ENCODE measurements at regions not wholly inside any gene's neighbourhood (a gene's known extent, or its start where the extent isn't known, plus 50 kb on each side); places are given as distances from the start of the nearest gene placed in this dataset.

DNA sequence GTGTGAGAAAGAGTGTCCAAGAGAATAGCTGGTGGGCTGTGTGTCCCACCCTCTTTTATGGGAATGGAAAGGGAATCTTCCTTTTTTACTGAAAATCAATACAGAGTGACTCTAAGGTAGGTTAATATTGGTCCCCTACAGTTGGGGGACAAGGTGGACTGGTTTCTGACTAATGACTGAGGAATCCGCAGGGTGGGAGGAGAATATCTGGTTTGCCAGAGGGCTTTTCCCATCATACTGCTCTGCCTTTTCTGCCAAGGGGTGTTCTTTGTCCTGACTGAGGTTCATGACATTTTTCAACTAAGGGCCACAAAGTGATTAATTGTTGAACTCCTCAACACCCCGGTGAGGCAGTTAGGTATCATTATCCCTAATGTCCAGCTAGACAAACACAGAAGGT lies 261.6 kb downstream of the SPATA18 start:
- TF ChIP-seq CTCF (IDR thresholded peaks at IDR 0.05; ENCODE audit: insufficient read depth, low read length, poor library complexity, severe bottlenecking), result no peak
- no peak for DNase-seq (ENCODE audit: low read depth)
- Histone ChIP-seq H3K36me3 (ENCODE audit: control insufficient read depth, insufficient read depth, low read length) (no peaks in the 10 kb centered on the region), H3K4me3 (ENCODE audit: low read depth, low read length) (no peak overlapping the region), H3K27me3 (ENCODE audit: control insufficient read depth, insufficient read depth, low read length) (no peaks in the 10 kb centered on the region)

DNA sequence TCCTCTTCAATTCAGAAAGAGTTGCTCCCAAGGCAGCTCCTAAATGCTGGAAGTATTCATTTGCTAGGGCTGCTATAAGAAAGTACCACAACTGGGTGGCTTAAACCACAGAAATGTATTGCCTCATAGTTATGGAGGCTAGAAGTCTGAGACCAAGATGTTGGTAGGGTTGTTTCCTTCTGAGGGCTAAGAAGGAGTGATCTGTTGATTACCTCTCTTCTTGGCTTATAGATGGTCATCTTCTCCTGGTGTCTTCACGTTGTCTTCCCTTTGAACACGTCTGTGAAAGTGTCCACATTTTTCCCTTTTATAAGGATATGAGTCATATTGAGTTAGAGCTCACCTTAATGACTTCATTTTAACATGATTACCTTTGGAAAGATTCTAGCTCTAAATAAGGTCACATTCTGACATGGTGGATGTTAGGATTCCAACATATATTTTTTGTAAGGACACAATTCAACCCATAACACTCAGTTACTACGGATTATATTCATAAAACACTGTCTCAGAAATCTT lies 266.3 kb downstream of the SPATA18 start:
- no peak overlapping the region for H3K4me3 ChIP-seq (ENCODE audit: low read depth, low read length)
- no peak for DNase-seq (ENCODE audit: low read depth)
- TF ChIP-seq CTCF (IDR thresholded peaks at IDR 0.05; ENCODE audit: insufficient read depth, low read length, poor library complexity, severe bottlenecking), result no peak
- H3K27me3 ChIP-seq (ENCODE audit: control insufficient read depth, insufficient read depth, low read length), result no peaks in the 10 kb centered on the region
- no peaks in the 10 kb centered on the region for H3K36me3 ChIP-seq (ENCODE audit: control insufficient read depth, insufficient read depth, low read length)

DNA sequence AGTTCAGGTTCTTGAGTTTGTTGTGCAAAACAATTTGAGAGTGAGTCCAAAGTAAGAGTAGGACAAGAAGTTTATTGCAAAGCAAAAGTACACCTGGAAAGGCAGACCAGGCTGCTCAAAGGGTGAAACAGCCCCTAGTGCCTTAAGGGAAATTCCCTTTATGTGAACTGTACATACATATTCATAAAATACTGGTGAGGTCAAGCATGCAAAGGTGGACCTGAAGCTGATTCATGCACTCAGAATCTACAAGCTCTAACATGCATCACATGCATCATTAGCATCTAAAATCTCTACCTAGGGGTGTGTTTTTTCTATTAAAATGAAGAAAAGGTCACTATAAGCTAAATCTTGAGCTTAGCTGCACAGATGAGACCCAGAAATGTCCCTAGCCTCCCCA lies 266.9 kb downstream of the SPATA18 start:
- no peak for TF ChIP-seq CTCF (IDR thresholded peaks at IDR 0.05; ENCODE audit: insufficient read depth, low read length, poor library complexity, severe bottlenecking)
- Histone ChIP-seq H3K27me3 (ENCODE audit: control insufficient read depth, insufficient read depth, low read length) (no peaks in the 10 kb centered on the region), H3K36me3 (ENCODE audit: control insufficient read depth, insufficient read depth, low read length) (no peaks in the 10 kb centered on the region), H3K4me3 (ENCODE audit: low read depth, low read length) (no peak overlapping the region)
- no peak for DNase-seq (ENCODE audit: low read depth)

GRCh38 chr4:52329894-52330293 lies 278.8 kb downstream of the SPATA18 start:
- no peak for DNase-seq (ENCODE audit: low read depth)
- H3K27me3 ChIP-seq (ENCODE audit: control insufficient read depth, insufficient read depth, low read length), result no peaks in the 10 kb centered on the region
- TF ChIP-seq CTCF (IDR thresholded peaks at IDR 0.05; ENCODE audit: insufficient read depth, low read length, poor library complexity, severe bottlenecking), result no peak
- H3K36me3 ChIP-seq (ENCODE audit: control insufficient read depth, insufficient read depth, low read length), result no peaks in the 10 kb centered on the region
- no peak overlapping the region for H3K4me3 ChIP-seq (ENCODE audit: low read depth, low read length)

DNA sequence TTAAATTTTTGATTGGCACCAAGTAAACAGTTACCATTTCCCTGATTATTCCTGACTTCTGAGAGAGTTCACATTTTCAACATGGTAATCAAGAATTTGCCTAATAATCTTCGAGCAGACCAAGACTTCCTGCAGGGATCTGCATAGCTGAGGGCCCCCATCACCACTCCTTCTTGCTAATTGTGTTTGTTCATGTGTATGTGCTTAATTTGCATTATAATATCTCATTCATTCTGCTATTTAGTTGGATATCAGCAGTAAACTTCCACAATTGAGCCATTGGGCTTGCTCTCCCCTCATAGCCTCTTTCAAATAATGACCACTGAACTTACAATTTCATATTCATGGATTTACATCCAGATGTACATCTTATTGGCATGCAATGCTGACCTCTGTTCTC lies 292.5 kb downstream of the SPATA18 start:
- no peak for DNase-seq (ENCODE audit: low read depth)
- H3K27me3 ChIP-seq (ENCODE audit: control insufficient read depth, insufficient read depth, low read length), result no peaks in the 10 kb centered on the region
- no peaks in the 10 kb centered on the region for H3K36me3 ChIP-seq (ENCODE audit: control insufficient read depth, insufficient read depth, low read length)
- no peak for TF ChIP-seq CTCF (IDR thresholded peaks at IDR 0.05; ENCODE audit: insufficient read depth, low read length, poor library complexity, severe bottlenecking)
- no peak overlapping the region for H3K4me3 ChIP-seq (ENCODE audit: low read depth, low read length)

- no peaks in the 10 kb centered on the region for H3K36me3 ChIP-seq (ENCODE audit: control insufficient read depth, insufficient read depth, low read length)
- no peak for DNase-seq (ENCODE audit: low read depth)
- no peak for TF ChIP-seq CTCF (IDR thresholded peaks at IDR 0.05; ENCODE audit: insufficient read depth, low read length, poor library complexity, severe bottlenecking)
- H3K27me3 ChIP-seq (ENCODE audit: control insufficient read depth, insufficient read depth, low read length), result no peaks in the 10 kb centered on the region
- H3K4me3 ChIP-seq (ENCODE audit: low read depth, low read length), result no peak overlapping the region
Observed at GRCh38 chr4:52350926-52351325, 299.8 kb downstream of the SPATA18 start.
